Liver (tissue), 7 donors: ENCODE measurements at regions not wholly inside any gene's neighbourhood (a gene's known extent, or its start where the extent isn't known, plus 50 kb on each side); places are given as distances from the start of the nearest gene placed in this dataset.

ENCODE experiments used
- DNase-seq: peaks from one replicate; pipeline ENCODE4 v3.0.0-alpha.2; 2017; ENCODE audit warnings: low spot score
- H3K27ac ChIP-seq, 2 donors: one replicate each; pipeline ENCODE4 v1.7.0; 2013; ENCODE audit warnings: inconsistent platforms in 2 of 2, low read length in 2 of 2, control low read depth in 1 of 2, low read depth in 1 of 2, mild to moderate bottlenecking in 1 of 2
- H3K27me3 ChIP-seq, 4 donors: one replicate each; pipeline versions ENCODE4 v1.6.1 to v1.7.0; 2013; ENCODE audit warnings: low read length in 3 of 4, inconsistent platforms in 1 of 4, mild to moderate bottlenecking in 1 of 4, moderate library complexity in 1 of 4; ENCODE audit not compliant: control insufficient read depth in 4 of 4, insufficient read depth in 4 of 4
- H3K36me3 ChIP-seq, 4 donors: one replicate each; pipeline versions ENCODE4 v1.6.1 to v1.7.0; 2013; ENCODE audit warnings: low read length in 3 of 4, mild to moderate bottlenecking in 3 of 4, low read depth in 1 of 4, moderate library complexity in 1 of 4; ENCODE audit not compliant: control insufficient read depth in 4 of 4, insufficient read depth in 3 of 4
- H3K4me1 ChIP-seq, 4 donors: one replicate each; pipeline versions ENCODE4 v1.6.1 to v1.7.0; 2013; ENCODE audit warnings: low read length in 3 of 4, mild to moderate bottlenecking in 3 of 4, moderate library complexity in 1 of 4; ENCODE audit not compliant: control insufficient read depth in 4 of 4, insufficient read depth in 4 of 4
- H3K4me3 ChIP-seq, 3 donors: one replicate each; pipeline versions ENCODE4 v1.6.1 to v1.7.0; 2013; ENCODE audit warnings: low read length in 3 of 3, control low read depth in 1 of 3, low read depth in 1 of 3, mild to moderate bottlenecking in 1 of 3
- H3K9ac ChIP-seq, 2 donors: one replicate each; pipeline ENCODE4 v1.7.0; 2013; ENCODE audit warnings: low read length in 2 of 2, mild to moderate bottlenecking in 2 of 2, moderate library complexity in 2 of 2, control low read depth in 1 of 2, low read depth in 1 of 2
- H3K9me3 ChIP-seq, 4 donors: one replicate each; pipeline versions ENCODE4 v1.6.1 to v1.7.0; 2013; ENCODE audit warnings: low read length in 3 of 4; ENCODE audit not compliant: control insufficient read depth in 4 of 4
- ATF3 ChIP-seq: IDR thresholded peaks from 2 replicates; pipeline ENCODE4 v1.6.1; 2016; ENCODE audit warnings: antibody characterized with exemption
- EGR1 ChIP-seq, 2 donors: IDR thresholded peaks; 2 replicates each; pipeline ENCODE4 v1.6.1; 2016 to 2018; ENCODE audit warnings: antibody characterized with exemption in 2 of 2, low read depth in 2 of 2
- GABPA ChIP-seq, 2 donors: IDR thresholded peaks in 1 of 2; conservative IDR thresholded peaks in 1 of 2; 2 replicates each; pipeline ENCODE4 v1.6.1; 2016; ENCODE audit warnings: antibody characterized with exemption in 2 of 2, mild to moderate bottlenecking in 1 of 2, moderate library complexity in 1 of 2
- HNF4A ChIP-seq, 2 donors: conservative IDR thresholded peaks; 2 replicates each; pipeline ENCODE4 v1.6.1; 2016; ENCODE audit warnings: antibody characterized with exemption in 2 of 2, mild to moderate bottlenecking in 2 of 2
- NR2F2 ChIP-seq: IDR thresholded peaks from 2 replicates; pipeline ENCODE4 v1.6.1; 2016; ENCODE audit warnings: antibody characterized with exemption
- RAD21 ChIP-seq, 2 donors: IDR thresholded peaks; 2 replicates each; pipeline ENCODE4 v1.6.1; 2016; ENCODE audit warnings: antibody characterized with exemption in 2 of 2, mild to moderate bottlenecking in 2 of 2
- REST ChIP-seq: IDR thresholded peaks from 2 replicates; pipeline ENCODE4 v1.6.1; 2016; ENCODE audit warnings: antibody characterized with exemption, mild to moderate bottlenecking
- RXRA ChIP-seq, 2 donors: IDR thresholded peaks; 2 replicates each; pipeline ENCODE4 v1.6.1; 2017 to 2018; ENCODE audit warnings: antibody characterized with exemption in 2 of 2, mild to moderate bottlenecking in 1 of 2
- TAF1 ChIP-seq: conservative IDR thresholded peaks from 2 replicates; pipeline ENCODE4 v1.6.1; 2016; ENCODE audit warnings: antibody characterized with exemption, mild to moderate bottlenecking
- ZBTB33 ChIP-seq: IDR thresholded peaks from 2 replicates; pipeline ENCODE4 v1.6.1; 2016; ENCODE audit warnings: antibody characterized with exemption
- WGBS: extraction: QIAGEN DNeasy Blood & Tissue Kit; methylation state at CpG from one replicate; pipeline ENCODE4 v1.1.7; 2013; 5-methylcytosine and 5-hydroxymethylcytosine counted together
- donor health status: healthy.
- donor health status: healthy.
- donor health status: healthy.
- donor health status: healthy.

- TF ChIP-seq TAF1: no peak
- DNase-seq: no peak
- Histone ChIP-seq H3K27ac (no peak overlapping the region), H3K27me3 (no peaks in the 10 kb centered on the region), H3K9ac (no peak overlapping the region), H3K4me3 (no peak overlapping the region), H3K9me3 (no peaks in the 10 kb centered on the region), H3K4me1 (no peaks in the 10 kb centered on the region), H3K36me3 (no peaks in the 10 kb centered on the region)
- 84% methylated on average over 1 of the region's 1 CpG for WGBS
Observed at GRCh38 chr2:155021618-155022017, 323.1 kb downstream of the KCNJ3 start.

GRCh38 chr2:155020246-155020645 lies 321.8 kb downstream of the KCNJ3 start:
- Histone ChIP-seq H3K9ac (no peak overlapping the region), H3K4me1 (no peaks in the 10 kb centered on the region), H3K4me3 (no peak overlapping the region), H3K27ac (no peak overlapping the region), H3K36me3 (no peaks in the 10 kb centered on the region), H3K9me3 (no peaks in the 10 kb centered on the region), H3K27me3 (no peaks in the 10 kb centered on the region)
- 78% methylated on average over 1 of the region's 1 CpG for WGBS
- no peak for TF ChIP-seq NR2F2
- DNase-seq: no peak

GRCh38 chr2:155010925-155011324 lies 312.4 kb downstream of the KCNJ3 start:
- no peak for DNase-seq
- H3K9me3 ChIP-seq: no peaks in the 10 kb centered on the region
- no peak for TF ChIP-seq RXRA (IDR thresholded peaks at IDR 0.05)
- no peak for TF ChIP-seq EGR1 (IDR thresholded peaks at IDR 0.05; ENCODE audit: low read depth in 2 of 2)
- no peak for TF ChIP-seq ZBTB33
- TF ChIP-seq NR2F2: no peak
- no peak for TF ChIP-seq HNF4A (conservative IDR thresholded peaks at IDR 0.05)
- TF ChIP-seq TAF1: no peak
- TF ChIP-seq ATF3: no peak
- TF ChIP-seq RAD21 (IDR thresholded peaks at IDR 0.05): no peak
- TF ChIP-seq REST: no peak
- no peak for TF ChIP-seq GABPA (IDR thresholded peaks at IDR 0.05 in 1 of 2, conservative IDR thresholded peaks at IDR 0.05 in 1 of 2)
- H3K9ac ChIP-seq: no peak overlapping the region
- no peaks in the 10 kb centered on the region for H3K36me3 ChIP-seq
- no peak overlapping the region for H3K27ac ChIP-seq
- WGBS: 67% methylated on average over 2 of the region's 2 CpGs
- no peaks in the 10 kb centered on the region for H3K4me1 ChIP-seq
- no peaks in the 10 kb centered on the region for H3K27me3 ChIP-seq
- H3K4me3 ChIP-seq: no peak overlapping the region
